ENCODE measurements at regions not wholly inside any gene's neighbourhood (a gene's known extent, or its start where the extent isn't known, plus 50 kb on each side); places are given as distances from the start of the nearest gene placed in this dataset.

GRCh38 chr4:41480896-41481311, 57.1 kb upstream of the LIMCH1 start:
- H3K9me3 Mint-ChIP-seq: no peaks in the 10 kb centered on the region
- Histone ChIP-seq H4K20me1 (replicated peaks; ENCODE audit: insufficient read depth) (no peaks in the 10 kb centered on the region), H3K36me3 (ENCODE audit: insufficient read depth) (no peaks in the 10 kb centered on the region), H3K4me1 (ENCODE audit: insufficient read depth) (peaks cover 6% of the 10 kb centered on the region; the same call in 1 of the 2 replicates), H3F3A (replicated peaks; ENCODE audit: low read depth) (no peaks in the 10 kb centered on the region), H3K27me3 (ENCODE audit: insufficient read depth) (no peaks in the 10 kb centered on the region), H3K27ac (ENCODE audit: low read depth) (no peak overlapping the region), H2AFZ (no peak overlapping the region), H3K4me2 (no peak overlapping the region), H3K79me2 (replicated peaks; ENCODE audit: insufficient read depth) (no peaks in the 10 kb centered on the region), H3K9me2 (ENCODE audit: insufficient read depth) (0 out of 2 replicates have a peak, but pooled peaks cover 4% of the 10 kb centered on the region), H3K4me3 (no peak overlapping the region)
- H3K4me1 Mint-ChIP-seq: peaks cover 13% of the 10 kb centered on the region
- TF ChIP-seq EZH2phosphoT487 (IDR thresholded peaks at IDR 0.05; ENCODE audit: unreplicated experiment): no peak
- no peaks in the 10 kb centered on the region for H3K36me3 Mint-ChIP-seq (ENCODE audit: low read depth)
- DNase-seq (ENCODE audit: low spot score) (no peak), ATAC-seq (no peak)
- peaks cover 2% of the 10 kb centered on the region for H3K27me3 Mint-ChIP-seq (ENCODE audit: insufficient read depth, low read depth, poor library complexity)
- no peak overlapping the region for H3K27ac Mint-ChIP-seq
- no peak overlapping the region for H3K4me3 Mint-ChIP-seq

GRCh38 chr4:41483771-41484170, 54.2 kb upstream of the LIMCH1 start:
- no peaks in the 10 kb centered on the region for H4K20me1 ChIP-seq (replicated peaks; ENCODE audit: insufficient read depth)
- no peak overlapping the region for H3K27ac ChIP-seq (ENCODE audit: low read depth)
- no peak for ATAC-seq
- Mint-ChIP-seq H3K36me3 (ENCODE audit: low read depth) (no peaks in the 10 kb centered on the region), H3K4me3 (no peak overlapping the region), H3K9me3 (no peaks in the 10 kb centered on the region), H3K27ac (no peak overlapping the region), H3K27me3 (ENCODE audit: insufficient read depth, low read depth, poor library complexity) (no peaks in the 10 kb centered on the region), H3K4me1 (no peaks in the 10 kb centered on the region)
- no peak for DNase-seq (ENCODE audit: low spot score)
- H3K9me2 ChIP-seq (ENCODE audit: insufficient read depth): 0 out of 2 replicates have a peak, but pooled peaks cover 4% of the 10 kb centered on the region
- no peaks in the 10 kb centered on the region for H3K27me3 ChIP-seq (ENCODE audit: insufficient read depth)
- H3K36me3 ChIP-seq (ENCODE audit: insufficient read depth): no peaks in the 10 kb centered on the region
- no peaks in the 10 kb centered on the region for H3K4me1 ChIP-seq (ENCODE audit: insufficient read depth)
- no peaks in the 10 kb centered on the region for H3F3A ChIP-seq (replicated peaks; ENCODE audit: low read depth)
- H2AFZ ChIP-seq: no peak overlapping the region
- no peak overlapping the region for H3K4me2 ChIP-seq
- H3K4me3 ChIP-seq: no peak overlapping the region
- no peaks in the 10 kb centered on the region for H3K79me2 ChIP-seq (replicated peaks; ENCODE audit: insufficient read depth)
- TF ChIP-seq ZNF331 (CRISPR knock-in tag; IDR thresholded peaks at IDR 0.05; ENCODE audit: low read depth) (no peak), POLR2AphosphoS5 (IDR thresholded peaks at IDR 0.05; ENCODE audit: low read depth) (no peak), ZNF114 (CRISPR knock-in tag; IDR thresholded peaks at IDR 0.05) (no peak), EZH2 (IDR thresholded peaks at IDR 0.05; ENCODE audit: low read depth, unreplicated experiment) (no peak), NANOG (IDR thresholded peaks at IDR 0.05; ENCODE audit: borderline replicate concordance) (no peak), STAT1 (IDR thresholded peaks at IDR 0.05; ENCODE audit: unreplicated experiment) (no peak), CTCF (conservative IDR thresholded peaks at IDR 0.05; ENCODE audit: low read depth in 2 of 2) (no peak), CREB1 (CRISPR knock-in tag; IDR thresholded peaks at IDR 0.05; ENCODE audit: low read depth) (no peak), EZH2phosphoT487 (IDR thresholded peaks at IDR 0.05; ENCODE audit: unreplicated experiment) (no peak), JUNB (IDR thresholded peaks at IDR 0.05; ENCODE audit: unreplicated experiment) (no peak)
- TF ChIP-seq, protein P1, sequence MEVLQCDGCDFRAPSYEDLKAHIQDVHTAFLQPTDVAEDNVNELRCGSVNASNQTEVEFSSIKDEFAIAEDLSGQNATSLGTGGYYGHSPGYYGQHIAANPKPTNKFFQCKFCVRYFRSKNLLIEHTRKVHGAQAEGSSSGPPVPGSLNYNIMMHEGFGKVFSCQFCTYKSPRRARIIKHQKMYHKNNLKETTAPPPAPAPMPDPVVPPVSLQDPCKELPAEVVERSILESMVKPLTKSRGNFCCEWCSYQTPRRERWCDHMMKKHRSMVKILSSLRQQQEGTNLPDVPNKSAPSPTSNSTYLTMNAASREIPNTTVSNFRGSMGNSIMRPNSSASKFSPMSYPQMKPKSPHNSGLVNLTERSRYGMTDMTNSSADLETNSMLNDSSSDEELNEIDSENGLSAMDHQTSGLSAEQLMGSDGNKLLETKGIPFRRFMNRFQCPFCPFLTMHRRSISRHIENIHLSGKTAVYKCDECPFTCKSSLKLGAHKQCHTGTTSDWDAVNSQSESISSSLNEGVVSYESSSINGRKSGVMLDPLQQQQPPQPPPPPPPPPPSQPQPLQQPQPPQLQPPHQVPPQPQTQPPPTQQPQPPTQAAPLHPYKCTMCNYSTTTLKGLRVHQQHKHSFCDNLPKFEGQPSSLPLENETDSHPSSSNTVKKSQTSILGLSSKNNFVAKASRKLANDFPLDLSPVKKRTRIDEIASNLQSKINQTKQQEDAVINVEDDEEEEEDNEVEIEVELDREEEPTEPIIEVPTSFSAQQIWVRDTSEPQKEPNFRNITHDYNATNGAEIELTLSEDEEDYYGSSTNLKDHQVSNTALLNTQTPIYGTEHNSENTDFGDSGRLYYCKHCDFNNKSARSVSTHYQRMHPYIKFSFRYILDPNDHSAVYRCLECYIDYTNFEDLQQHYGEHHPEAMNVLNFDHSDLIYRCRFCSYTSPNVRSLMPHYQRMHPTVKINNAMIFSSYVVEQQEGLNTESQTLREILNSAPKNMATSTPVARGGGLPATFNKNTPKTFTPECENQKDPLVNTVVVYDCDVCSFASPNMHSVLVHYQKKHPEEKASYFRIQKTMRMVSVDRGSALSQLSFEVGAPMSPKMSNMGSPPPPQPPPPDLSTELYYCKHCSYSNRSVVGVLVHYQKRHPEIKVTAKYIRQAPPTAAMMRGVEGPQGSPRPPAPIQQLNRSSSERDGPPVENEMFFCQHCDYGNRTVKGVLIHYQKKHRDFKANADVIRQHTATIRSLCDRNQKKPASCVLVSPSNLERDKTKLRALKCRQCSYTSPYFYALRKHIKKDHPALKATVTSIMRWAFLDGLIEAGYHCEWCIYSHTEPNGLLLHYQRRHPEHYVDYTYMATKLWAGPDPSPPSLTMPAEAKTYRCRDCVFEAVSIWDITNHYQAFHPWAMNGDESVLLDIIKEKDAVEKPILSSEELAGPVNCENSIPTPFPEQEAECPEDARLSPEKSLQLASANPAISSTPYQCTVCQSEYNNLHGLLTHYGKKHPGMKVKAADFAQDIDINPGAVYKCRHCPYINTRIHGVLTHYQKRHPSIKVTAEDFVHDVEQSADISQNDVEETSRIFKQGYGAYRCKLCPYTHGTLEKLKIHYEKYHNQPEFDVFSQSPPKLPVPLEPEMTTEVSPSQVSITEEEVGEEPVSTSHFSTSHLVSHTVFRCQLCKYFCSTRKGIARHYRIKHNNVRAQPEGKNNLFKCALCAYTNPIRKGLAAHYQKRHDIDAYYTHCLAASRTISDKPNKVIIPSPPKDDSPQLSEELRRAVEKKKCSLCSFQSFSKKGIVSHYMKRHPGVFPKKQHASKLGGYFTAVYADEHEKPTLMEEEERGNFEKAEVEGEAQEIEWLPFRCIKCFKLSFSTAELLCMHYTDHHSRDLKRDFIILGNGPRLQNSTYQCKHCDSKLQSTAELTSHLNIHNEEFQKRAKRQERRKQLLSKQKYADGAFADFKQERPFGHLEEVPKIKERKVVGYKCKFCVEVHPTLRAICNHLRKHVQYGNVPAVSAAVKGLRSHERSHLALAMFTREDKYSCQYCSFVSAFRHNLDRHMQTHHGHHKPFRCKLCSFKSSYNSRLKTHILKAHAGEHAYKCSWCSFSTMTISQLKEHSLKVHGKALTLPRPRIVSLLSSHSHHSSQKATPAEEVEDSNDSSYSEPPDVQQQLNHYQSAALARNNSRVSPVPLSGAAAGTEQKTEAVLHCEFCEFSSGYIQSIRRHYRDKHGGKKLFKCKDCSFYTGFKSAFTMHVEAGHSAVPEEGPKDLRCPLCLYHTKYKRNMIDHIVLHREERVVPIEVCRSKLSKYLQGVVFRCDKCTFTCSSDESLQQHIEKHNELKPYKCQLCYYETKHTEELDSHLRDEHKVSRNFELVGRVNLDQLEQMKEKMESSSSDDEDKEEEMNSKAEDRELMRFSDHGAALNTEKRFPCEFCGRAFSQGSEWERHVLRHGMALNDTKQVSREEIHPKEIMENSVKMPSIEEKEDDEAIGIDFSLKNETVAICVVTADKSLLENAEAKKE (CRISPR knock-in tag; IDR thresholded peaks at IDR 0.05): no peak
- TF ChIP-seq, protein P2, sequence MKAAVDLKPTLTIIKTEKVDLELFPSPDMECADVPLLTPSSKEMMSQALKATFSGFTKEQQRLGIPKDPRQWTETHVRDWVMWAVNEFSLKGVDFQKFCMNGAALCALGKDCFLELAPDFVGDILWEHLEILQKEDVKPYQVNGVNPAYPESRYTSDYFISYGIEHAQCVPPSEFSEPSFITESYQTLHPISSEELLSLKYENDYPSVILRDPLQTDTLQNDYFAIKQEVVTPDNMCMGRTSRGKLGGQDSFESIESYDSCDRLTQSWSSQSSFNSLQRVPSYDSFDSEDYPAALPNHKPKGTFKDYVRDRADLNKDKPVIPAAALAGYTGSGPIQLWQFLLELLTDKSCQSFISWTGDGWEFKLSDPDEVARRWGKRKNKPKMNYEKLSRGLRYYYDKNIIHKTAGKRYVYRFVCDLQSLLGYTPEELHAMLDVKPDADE (IDR thresholded peaks at IDR 0.05): no peak
